HG03442 (cell line): ENCODE measurements at regions not wholly inside any gene's neighbourhood (a gene's known extent, or its start where the extent isn't known, plus 50 kb on each side); places are given as distances from the start of the nearest gene placed in this dataset.
A peak's percentile ranks its signal among the peaks of the same experiment; 100 is the strongest.

ENCODE experiments used
- ATAC-seq: cut with Tn5 transposase; IDR thresholded peaks from one replicate; pipeline ENCODE4 v1.9.1; 2021; ENCODE audit warnings: mild to moderate bottlenecking, moderate library complexity; ENCODE audit not compliant: unreplicated experiment

- ATAC-seq: peak; percentile 62
These were observed 521.9 kb downstream of the EPHA4 start for GRCh38 chr2:221050020-221050795.

GRCh38 chr2:221051162-221051561 is 520.9 kb downstream of the EPHA4 start:
- no peak for ATAC-seq

GRCh38 chr2:221060376-221060775 is 511.7 kb downstream of the EPHA4 start:
- no peak for ATAC-seq

DNA sequence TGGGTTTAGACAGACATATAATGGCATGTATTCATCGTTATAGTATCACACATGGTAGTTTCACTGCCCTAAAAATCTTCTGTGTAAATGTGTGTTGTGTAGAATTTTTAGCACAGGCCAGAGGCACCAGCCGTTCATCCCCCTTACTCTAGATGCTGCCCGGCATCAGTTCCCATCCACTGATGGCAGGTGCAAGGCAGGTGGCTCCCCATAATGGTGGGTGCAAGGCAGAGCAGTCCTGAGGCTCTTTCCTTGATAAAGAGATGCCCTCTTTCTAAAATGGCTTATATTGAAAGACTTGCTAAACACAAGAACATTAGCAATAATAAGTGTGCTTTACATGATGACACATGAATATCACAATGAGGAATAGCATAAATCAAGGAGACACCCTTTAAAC is 508.5 kb downstream of the EPHA4 start:
- ATAC-seq: no peak

GRCh38 chr2:221064058-221064854 is 507.8 kb downstream of the EPHA4 start:
- no peak for ATAC-seq

GRCh38 chr2:221064880-221065279 is 507.2 kb downstream of the EPHA4 start:
- no peak for ATAC-seq

- no peak for ATAC-seq
These were observed 504.0 kb downstream of the EPHA4 start for GRCh38 chr2:221068123-221068522.

DNA sequence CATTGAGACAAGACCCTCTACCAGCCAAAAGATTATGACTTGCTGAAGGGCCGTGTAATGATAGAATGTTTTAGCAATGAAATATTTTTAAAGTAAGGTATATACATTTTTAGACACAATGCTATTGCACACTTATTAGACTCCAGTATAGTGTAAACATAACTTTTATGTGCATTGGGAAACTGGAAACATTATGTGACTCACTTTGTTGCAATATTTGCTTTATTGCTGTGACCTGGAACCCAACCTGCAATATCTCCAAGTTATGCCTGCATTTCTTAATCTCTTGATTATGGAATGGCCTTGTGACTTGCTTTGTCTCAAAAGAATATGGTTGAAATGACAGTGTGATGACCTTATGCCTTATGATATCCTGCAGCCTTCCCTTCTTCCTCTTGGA is 502.0 kb downstream of the EPHA4 start:
- no peak for ATAC-seq

- ATAC-seq: no peak
These were observed 498.6 kb downstream of the EPHA4 start for GRCh38 chr2:221073326-221074049.

- no peak for ATAC-seq
These were observed 497.9 kb downstream of the EPHA4 start for GRCh38 chr2:221074238-221074637.

- no peak for ATAC-seq
These were observed 496.9 kb downstream of the EPHA4 start for GRCh38 chr2:221075203-221075602.

GRCh38 chr2:221077251-221077650 is 494.9 kb downstream of the EPHA4 start:
- no peak for ATAC-seq

- no peak for ATAC-seq
These were observed 494.3 kb downstream of the EPHA4 start for GRCh38 chr2:221077799-221078198.

- no peak for ATAC-seq
These were observed 486.7 kb downstream of the EPHA4 start for GRCh38 chr2:221085341-221085900.

DNA sequence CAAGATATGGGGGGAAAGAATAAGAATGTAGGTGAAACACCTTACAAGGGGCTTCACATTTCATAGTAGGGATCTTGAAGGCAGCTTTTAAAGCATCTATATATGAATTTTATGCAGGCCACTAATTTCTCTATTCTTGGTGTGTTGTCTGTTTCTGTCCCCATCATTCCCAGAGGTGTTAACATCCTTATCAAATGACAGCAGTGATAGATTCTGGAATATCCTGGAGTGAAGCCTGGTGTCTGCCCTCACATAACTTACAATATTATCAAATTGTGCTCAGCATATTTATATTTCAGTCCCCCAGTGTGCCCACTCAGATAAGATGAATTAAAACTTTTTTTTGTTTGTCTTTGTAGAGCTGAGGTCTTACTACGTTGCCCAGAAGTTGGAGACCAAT is 486.2 kb downstream of the EPHA4 start:
- ATAC-seq: no peak

DNA sequence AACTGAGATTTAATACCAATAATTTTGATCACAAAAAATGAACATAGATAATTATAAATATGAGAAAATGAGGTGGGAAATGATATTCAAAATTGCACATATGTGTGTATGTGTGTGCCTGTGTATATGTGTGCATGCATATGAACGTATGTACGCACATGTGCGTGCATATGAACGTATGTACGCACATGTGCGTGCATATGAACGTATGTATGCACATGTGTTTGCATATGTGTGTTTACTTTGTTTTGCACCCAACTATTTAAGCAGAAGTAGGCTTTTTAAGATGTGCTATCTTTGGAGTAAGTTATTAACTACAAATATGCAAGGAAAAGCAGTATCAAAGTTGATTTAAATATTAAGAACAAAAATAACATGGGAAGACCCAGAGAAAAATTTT is 484.3 kb downstream of the EPHA4 start:
- no peak for ATAC-seq

DNA sequence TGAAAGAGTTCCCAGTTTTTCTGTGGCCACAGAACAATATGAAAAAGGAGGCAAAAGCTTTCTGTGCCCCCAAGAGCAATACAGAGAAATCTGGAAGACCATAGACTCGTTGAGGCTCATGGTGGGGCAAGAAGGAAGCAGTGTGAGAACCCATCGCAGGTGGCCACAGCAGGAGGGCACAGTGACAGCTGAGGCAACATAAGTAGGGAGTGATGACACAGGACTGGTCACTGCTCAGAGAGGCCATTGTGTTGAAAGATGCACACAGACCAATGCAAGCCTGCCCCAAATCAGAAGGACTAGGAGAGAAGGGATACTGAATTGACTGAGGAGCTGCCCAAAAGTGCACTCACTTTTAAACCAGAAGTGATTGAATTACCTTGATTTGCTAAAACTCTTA is 483.6 kb downstream of the EPHA4 start:
- no peak for ATAC-seq

GRCh38 chr2:221095356-221095755 is 476.7 kb downstream of the EPHA4 start:
- ATAC-seq: no peak

GRCh38 chr2:221096706-221097567 is 475.2 kb downstream of the EPHA4 start:
- ATAC-seq: no peak

DNA sequence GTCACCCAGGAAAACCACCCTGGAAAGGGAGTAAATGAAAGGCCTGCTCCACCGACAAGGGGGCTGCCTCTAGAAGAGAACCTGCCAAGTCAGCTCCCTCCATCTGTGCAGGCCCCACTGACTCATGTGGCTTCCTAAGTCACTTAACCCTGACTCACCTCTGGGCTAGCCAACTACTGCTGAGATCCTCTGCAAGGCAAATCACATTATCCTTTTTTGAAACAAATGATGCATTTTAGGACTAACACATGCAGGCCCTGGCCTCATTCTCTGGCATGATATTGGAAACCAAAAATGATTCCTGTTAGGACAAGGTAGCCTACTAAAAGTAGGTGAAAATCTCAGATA is 474.6 kb downstream of the EPHA4 start:
- ATAC-seq: no peak
